HepG2 (cell line): ENCODE measurements at regions not wholly inside any gene's neighbourhood (a gene's known extent, or its start where the extent isn't known, plus 50 kb on each side); places are given as distances from the start of the nearest gene placed in this dataset.

Experiments
- ATAC-seq: fragments of 200-7000 bp; cut with Tn5 transposase; 3 replicates; pipeline ENCODE4 v1.9.1; 2020; ENCODE audit warnings: mild to moderate bottlenecking, moderate library complexity
- BruUV-seq: library from RNA; stranded (reverse); fragments of 400-500 nt; replicated peaks from 2 replicates; lab custom pipeline; 2021; lab: Mats Ljungman, UMichigan
- CTCF ChIA-PET: fragments of 300-600 bp; formaldehyde crosslinking; extraction: SDS; loops from one replicate; lab custom pipeline; 2021; ENCODE audit warnings: low total read pairs, inconsistent platforms, low intra/inter-chr PET ratio; lab: Yijun Ruan, JAX
- POLR2A ChIA-PET: fragments of 350-600 bp; sonication (Branson Sonifier 250); formaldehyde crosslinking; loops from one replicate; lab custom pipeline; 2020; ENCODE audit warnings: antibody characterized with exemption, inconsistent platforms; lab: Yijun Ruan, JAX
- DNase-seq: peaks from one replicate; pipeline ENCODE4 v3.0.0-alpha.2; 2015; ENCODE audit warnings: low spot score
- FAIRE-seq: peaks from 3 replicates; lab custom pipeline; 2011; peaks lifted over from hg19 to GRCh38; lab: Jason Lieb, UNC
- H2AFZ ChIP-seq: one replicate; pipeline ENCODE4 v1.6.1; 2011; ENCODE audit warnings: low read length, inconsistent platforms
- H3K27ac ChIP-seq: fragments of 300-600 bp; 3 replicates; pipeline ENCODE4 v1.8.0; 2011; ENCODE audit warnings: mixed run types, mild to moderate bottlenecking, mixed read lengths, low read length, inconsistent platforms; ENCODE audit not compliant: insufficient read depth; ENCODE audit errors: extremely low read length
- H3K27me3 ChIP-seq, 2 experiments: fragments of 200-600 bp in 1 of 2; 2 replicates in 1 of 2; 3 replicates in 1 of 2; pipeline versions ENCODE4 v1.6.0 to v1.8.0; 2011; ENCODE audit warnings: low read length in 2 of 2, mild to moderate bottlenecking in 2 of 2, moderate library complexity in 2 of 2, inconsistent platforms in 1 of 2; ENCODE audit not compliant: insufficient read depth in 2 of 2, control insufficient read depth in 1 of 2
- H3K36me3 ChIP-seq, 2 experiments: fragments of 200-600 bp in 1 of 2; replicated peaks in 1 of 2; 2 replicates in 1 of 2; 3 replicates in 1 of 2; pipeline versions ENCODE4 v1.5.1 to v1.8.0; 2011; ENCODE audit warnings: low read length in 2 of 2, inconsistent platforms in 1 of 2; ENCODE audit not compliant: insufficient read depth in 2 of 2, control insufficient read depth in 1 of 2
- H3K4me1 ChIP-seq: 2 replicates; pipeline ENCODE4 v1.5.1; 2012; ENCODE audit warnings: low read length, inconsistent platforms; ENCODE audit not compliant: insufficient read depth
- H3K4me2 ChIP-seq: 2 replicates; pipeline ENCODE4 v1.6.0; 2011; ENCODE audit warnings: low read depth, low read length, inconsistent platforms
- H3K4me3 ChIP-seq, 3 experiments: fragments of 200-600 bp in 1 of 3; sonication (generic), shearing (Covaris generic) in 1 of 3; replicated peaks in 1 of 3; 2 replicates each; pipeline ENCODE4 v1.5.1; 2011 to 2016; ENCODE audit warnings: low read length in 3 of 3, inconsistent platforms in 2 of 3, low read depth in 2 of 3, mild to moderate bottlenecking in 2 of 3, control low read depth in 1 of 3, mixed read lengths in 1 of 3; ENCODE audit not compliant: insufficient read depth in 1 of 3
- H3K79me2 ChIP-seq: one replicate; pipeline ENCODE4 v1.6.1; 2011; ENCODE audit warnings: low read length, inconsistent platforms; ENCODE audit not compliant: insufficient read depth
- H3K9ac ChIP-seq: 2 replicates; pipeline ENCODE4 v1.6.0; 2011; ENCODE audit warnings: mild to moderate bottlenecking, low read depth, low read length, inconsistent platforms; ENCODE audit not compliant: insufficient read depth
- H3K9me3 ChIP-seq: 2 replicates; pipeline ENCODE4 v1.5.1; 2012; ENCODE audit warnings: mild to moderate bottlenecking, low read length
- H4K20me1 ChIP-seq: 2 replicates; pipeline ENCODE4 v1.6.0; 2011; ENCODE audit warnings: inconsistent platforms, mild to moderate bottlenecking, low read length, moderate library complexity; ENCODE audit not compliant: insufficient read depth
- BCLAF1 ChIP-seq: fragments of 450-650 bp; IDR thresholded peaks from 2 replicates; pipeline ENCODE4 v1.6.1; 2017; ENCODE audit warnings: mild to moderate bottlenecking
- CEBPB ChIP-seq: IDR thresholded peaks from 2 replicates; pipeline ENCODE4 v1.6.1; 2011; ENCODE audit warnings: low read depth, low read length, improper control_type of control experiment, borderline replicate concordance
- HDAC2 ChIP-seq: sonication (generic); formaldehyde crosslinking; IDR thresholded peaks from 2 replicates; pipeline ENCODE4 v1.4.0; 2020; ENCODE audit warnings: missing genetic modification reagents
- KLF11 ChIP-seq: IDR thresholded peaks from 2 replicates; pipeline ENCODE4 v1.6.1; 2016; ENCODE audit warnings: missing compliant biosample characterization
- RBAK ChIP-seq: sonication (generic); formaldehyde crosslinking; IDR thresholded peaks from 2 replicates; pipeline ENCODE4 v1.5.1; 2020; ENCODE audit warnings: mild to moderate bottlenecking, missing genetic modification reagents
- SIX1 ChIP-seq: sonication (generic); formaldehyde crosslinking; IDR thresholded peaks from 2 replicates; pipeline ENCODE4 v1.4.0; 2020; ENCODE audit warnings: missing genetic modification reagents, borderline replicate concordance
- ZNF547 ChIP-seq: sonication (generic); formaldehyde crosslinking; IDR thresholded peaks from 2 replicates; pipeline ENCODE4 v1.5.1; 2020; ENCODE audit warnings: mild to moderate bottlenecking, missing genetic modification reagents
- ZNF7 ChIP-seq: IDR thresholded peaks from 2 replicates; pipeline ENCODE4 v1.6.1; 2016; ENCODE audit warnings: missing biosample characterization, missing genetic modification reagents
- ZSCAN9 ChIP-seq: IDR thresholded peaks from 2 replicates; pipeline ENCODE4 v1.6.1; 2016; ENCODE audit warnings: borderline replicate concordance
- WGBS: methylation state at CpG from one replicate; pipeline ENCODE4 v1.1.6; 2017; ENCODE audit warnings: low lambda C conversion rate; 5-methylcytosine and 5-hydroxymethylcytosine counted together
- in situ Hi-C: cut with HindIII; loops from 2 replicates; pipeline ENCODE4 v1.10.0; 2017; ENCODE audit warnings: low pct_unique_long_range_greater_than_20kb; ENCODE audit not compliant: extremely low pct_ligation_motif_present
- intact Hi-C: fragments of 100-400 bp; cut with micrococcal nuclease; formaldehyde crosslinking; loops from one replicate; pipeline ENCODE4 v1.10.0; 2022; ENCODE audit not compliant: unreplicated experiment
- TF ChIP-seq, protein P1 (sequence below): sonication (generic); formaldehyde crosslinking; IDR thresholded peaks from 2 replicates; pipeline ENCODE4 v1.5.1; 2020; ENCODE audit warnings: missing genetic modification reagents, mild to moderate bottlenecking, borderline replicate concordance
- TF ChIP-seq, protein P2 (sequence below): sonication (generic); formaldehyde crosslinking; IDR thresholded peaks from 2 replicates; pipeline ENCODE4 v1.5.0; 2020; ENCODE audit warnings: missing genetic modification reagents

GRCh38 chr10:118944959-118945633 lies 84.4 kb upstream of the NANOS1 start:
- H3K9me3 ChIP-seq: no peaks in the 10 kb centered on the region
- FAIRE-seq (no peak), DNase-seq (no peak), ATAC-seq (no peak)
- H3K9ac ChIP-seq: no peak overlapping the region
- no peaks in the 10 kb centered on the region for H4K20me1 ChIP-seq
- BruUV-seq: no TSS peak
- WGBS: 40% methylated on average over 8 of the region's 8 CpGs
- H3K4me1 ChIP-seq: no peaks in the 10 kb centered on the region
- H3K79me2 ChIP-seq: no peaks in the 10 kb centered on the region
- H3K27me3 ChIP-seq: peaks cover 0 to 12% of the 10 kb centered on the region in 2 experiments; a peak in 4 of 5 replicates
- H3K27ac ChIP-seq: no peak overlapping the region
- CTCF ChIA-PET: no interaction called here
- no peak overlapping the region for H3K4me3 ChIP-seq
- in situ Hi-C loops: no loop called here
- no peaks in the 10 kb centered on the region for H3K36me3 ChIP-seq
- peak; percentile 50; the same call in 1 of the 2 replicates for TF ChIP-seq ZNF7 (CRISPR knock-in tag)
- no peak for TF ChIP-seq ZSCAN9 (CRISPR knock-in tag)
- no peak for TF ChIP-seq RBAK (CRISPR knock-in tag)
- peak; percentile 27; the same call in 1 of the 2 replicates for TF ChIP-seq CEBPB
- no peak for TF ChIP-seq SIX1 (CRISPR knock-in tag)
- no peak overlapping the region for H3K4me2 ChIP-seq
- no peak overlapping the region for H2AFZ ChIP-seq
- intact Hi-C loops: no loop called here
- POLR2A ChIA-PET: no interaction called here

GRCh38 chr10:118948786-118949185 lies 80.7 kb upstream of the NANOS1 start:
- WGBS: 16% methylated on average over 3 of the region's 3 CpGs
- Histone ChIP-seq H3K4me1 (no peaks in the 10 kb centered on the region), H2AFZ (no peak overlapping the region), H3K9ac (no peak overlapping the region), H3K4me2 (no peak overlapping the region), H3K27me3 (peaks cover 0 to 12% of the 10 kb centered on the region in 2 experiments), H3K79me2 (no peaks in the 10 kb centered on the region), H3K4me3 (no peak overlapping the region), H3K9me3 (no peaks in the 10 kb centered on the region), H3K36me3 (no peaks in the 10 kb centered on the region), H4K20me1 (no peaks in the 10 kb centered on the region), H3K27ac (no peak overlapping the region)
- CTCF ChIA-PET: no interaction called here
- in situ Hi-C loops: no loop called here
- ATAC-seq (no peak), FAIRE-seq (no peak), DNase-seq (no peak)
- POLR2A ChIA-PET: no interaction called here
- BruUV-seq: no TSS peak
- intact Hi-C loops: no loop called here
- TF ChIP-seq, protein P1, sequence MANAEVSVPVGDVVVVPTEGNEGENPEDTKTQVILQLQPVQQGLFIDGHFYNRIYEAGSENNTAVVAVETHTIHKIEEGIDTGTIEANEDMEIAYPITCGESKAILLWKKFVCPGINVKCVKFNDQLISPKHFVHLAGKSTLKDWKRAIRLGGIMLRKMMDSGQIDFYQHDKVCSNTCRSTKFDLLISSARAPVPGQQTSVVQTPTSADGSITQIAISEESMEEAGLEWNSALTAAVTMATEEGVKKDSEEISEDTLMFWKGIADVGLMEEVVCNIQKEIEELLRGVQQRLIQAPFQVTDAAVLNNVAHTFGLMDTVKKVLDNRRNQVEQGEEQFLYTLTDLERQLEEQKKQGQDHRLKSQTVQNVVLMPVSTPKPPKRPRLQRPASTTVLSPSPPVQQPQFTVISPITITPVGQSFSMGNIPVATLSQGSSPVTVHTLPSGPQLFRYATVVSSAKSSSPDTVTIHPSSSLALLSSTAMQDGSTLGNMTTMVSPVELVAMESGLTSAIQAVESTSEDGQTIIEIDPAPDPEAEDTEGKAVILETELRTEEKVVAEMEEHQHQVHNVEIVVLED (CRISPR knock-in tag): no peak
- TF ChIP-seq BCLAF1 (no peak), HDAC2 (CRISPR knock-in tag) (no peak), KLF11 (CRISPR knock-in tag) (no peak), ZNF547 (no peak)
- TF ChIP-seq, protein P2, sequence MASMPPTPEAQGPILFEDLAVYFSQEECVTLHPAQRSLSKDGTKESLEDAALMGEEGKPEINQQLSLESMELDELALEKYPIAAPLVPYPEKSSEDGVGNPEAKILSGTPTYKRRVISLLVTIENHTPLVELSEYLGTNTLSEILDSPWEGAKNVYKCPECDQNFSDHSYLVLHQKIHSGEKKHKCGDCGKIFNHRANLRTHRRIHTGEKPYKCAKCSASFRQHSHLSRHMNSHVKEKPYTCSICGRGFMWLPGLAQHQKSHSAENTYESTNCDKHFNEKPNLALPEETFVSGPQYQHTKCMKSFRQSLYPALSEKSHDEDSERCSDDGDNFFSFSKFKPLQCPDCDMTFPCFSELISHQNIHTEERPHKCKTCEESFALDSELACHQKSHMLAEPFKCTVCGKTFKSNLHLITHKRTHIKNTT (CRISPR knock-in tag): no peak
